ENCODE measurements at regions not wholly inside any gene's neighbourhood (a gene's known extent, or its start where the extent isn't known, plus 50 kb on each side); places are given as distances from the start of the nearest gene placed in this dataset.

GRCh38 chr17:14797021-14797420 is 468.1 kb downstream of the PMP22 start:
- H3K4me1 ChIP-seq, result no peaks in the 10 kb centered on the region
- H3K27ac ChIP-seq, result no peak overlapping the region
- no peaks in the 10 kb centered on the region for H3K27me3 ChIP-seq
- H3K9me3 ChIP-seq, result no peaks in the 10 kb centered on the region
- intact Hi-C loops (cut with DNase I), result no loop called here
- H3K36me3 ChIP-seq, result no peaks in the 10 kb centered on the region
- H3K4me3 ChIP-seq, result no peak overlapping the region
- no peak for DNase-seq (ENCODE audit: low spot score in 2 of 2)
- TF ChIP-seq CTCF (IDR thresholded peaks at IDR 0.05), result no peak

GRCh38 chr17:14794961-14795360 is 470.2 kb downstream of the PMP22 start:
- Histone ChIP-seq H3K27me3 (no peaks in the 10 kb centered on the region), H3K4me3 (no peak overlapping the region), H3K4me1 (no peaks in the 10 kb centered on the region), H3K36me3 (no peaks in the 10 kb centered on the region), H3K9me3 (no peaks in the 10 kb centered on the region), H3K27ac (no peak overlapping the region)
- intact Hi-C loops (cut with DNase I), result no loop called here
- no peak for DNase-seq (ENCODE audit: low spot score in 2 of 2)
- TF ChIP-seq CTCF (IDR thresholded peaks at IDR 0.05), result no peak

GRCh38 chr17:14793237-14793636 is 471.9 kb downstream of the PMP22 start:
- H3K4me3 ChIP-seq, result no peak overlapping the region
- no peak overlapping the region for H3K27ac ChIP-seq
- H3K9me3 ChIP-seq, result no peaks in the 10 kb centered on the region
- no peak for TF ChIP-seq CTCF (IDR thresholded peaks at IDR 0.05)
- no peaks in the 10 kb centered on the region for H3K4me1 ChIP-seq
- intact Hi-C loops (cut with DNase I), result no loop called here
- H3K36me3 ChIP-seq, result no peaks in the 10 kb centered on the region
- no peaks in the 10 kb centered on the region for H3K27me3 ChIP-seq
- no peak for DNase-seq (ENCODE audit: low spot score in 2 of 2)

- Histone ChIP-seq H3K36me3 (no peaks in the 10 kb centered on the region), H3K27ac (no peak overlapping the region)
Observed at GRCh38 chr17:14792746-14793145, 472.4 kb downstream of the PMP22 start.

GRCh38 chr17:14791221-14791620 is 473.9 kb downstream of the PMP22 start:
- H3K4me3 ChIP-seq, result no peak overlapping the region
- no peaks in the 10 kb centered on the region for H3K4me1 ChIP-seq
- TF ChIP-seq CTCF (IDR thresholded peaks at IDR 0.05), result no peak
- H3K27ac ChIP-seq, result no peak overlapping the region
- intact Hi-C loops (cut with DNase I), result no loop called here
- no peak for DNase-seq (ENCODE audit: low spot score in 2 of 2)
- no peaks in the 10 kb centered on the region for H3K9me3 ChIP-seq
- no peaks in the 10 kb centered on the region for H3K27me3 ChIP-seq
- H3K36me3 ChIP-seq, result no peaks in the 10 kb centered on the region

More at GRCh38 chr17:14792746-14793145, 472.4 kb downstream of the PMP22 start:
- no peak overlapping the region for H3K4me3 ChIP-seq
- H3K27me3 ChIP-seq, result no peaks in the 10 kb centered on the region
- DNase-seq (ENCODE audit: low spot score in 2 of 2), result no peak
- H3K4me1 ChIP-seq, result no peaks in the 10 kb centered on the region
- H3K9me3 ChIP-seq, result no peaks in the 10 kb centered on the region
- no peak for TF ChIP-seq CTCF (IDR thresholded peaks at IDR 0.05)
- intact Hi-C loops (cut with DNase I), result no loop called here

GRCh38 chr17:14790521-14790920 is 474.6 kb downstream of the PMP22 start:
- H3K4me1 ChIP-seq, result no peaks in the 10 kb centered on the region
- no peak overlapping the region for H3K4me3 ChIP-seq
- no peaks in the 10 kb centered on the region for H3K9me3 ChIP-seq
- TF ChIP-seq CTCF (IDR thresholded peaks at IDR 0.05), result no peak
- H3K27ac ChIP-seq, result no peak overlapping the region
- no peak for DNase-seq (ENCODE audit: low spot score in 2 of 2)
- intact Hi-C loops (cut with DNase I), result no loop called here
- no peaks in the 10 kb centered on the region for H3K27me3 ChIP-seq
- H3K36me3 ChIP-seq, result no peaks in the 10 kb centered on the region

All from ascending aorta (tissue), 2 donors.